ENCODE measurements at regions not wholly inside any gene's neighbourhood (a gene's known extent, or its start where the extent isn't known, plus 50 kb on each side); places are given as distances from the start of the nearest gene placed in this dataset.

DNA sequence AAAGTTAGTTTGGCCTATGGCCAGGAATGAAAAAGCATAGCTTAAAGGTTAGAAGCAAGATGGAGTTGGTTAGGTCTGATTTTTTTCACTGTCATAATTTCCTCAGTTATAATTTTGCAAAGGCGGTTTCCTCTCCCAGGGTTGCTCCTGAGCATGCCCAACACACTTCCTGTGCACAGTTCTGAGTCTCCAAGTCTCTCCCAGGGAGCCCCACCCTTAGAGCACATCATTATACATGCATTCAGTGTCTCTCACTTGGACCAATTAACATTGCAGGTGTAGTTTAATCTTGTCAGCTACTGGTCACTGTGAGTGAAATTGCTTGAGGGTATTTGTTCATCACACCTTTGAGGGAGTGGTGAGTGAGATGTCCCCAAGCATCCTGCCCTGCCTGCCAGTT is 96.0 kb upstream of the ATP10A start:
- H3K4me3 ChIP-seq (ENCODE audit: low read depth, low read length), result no peak overlapping the region
- TF ChIP-seq, protein P1, sequence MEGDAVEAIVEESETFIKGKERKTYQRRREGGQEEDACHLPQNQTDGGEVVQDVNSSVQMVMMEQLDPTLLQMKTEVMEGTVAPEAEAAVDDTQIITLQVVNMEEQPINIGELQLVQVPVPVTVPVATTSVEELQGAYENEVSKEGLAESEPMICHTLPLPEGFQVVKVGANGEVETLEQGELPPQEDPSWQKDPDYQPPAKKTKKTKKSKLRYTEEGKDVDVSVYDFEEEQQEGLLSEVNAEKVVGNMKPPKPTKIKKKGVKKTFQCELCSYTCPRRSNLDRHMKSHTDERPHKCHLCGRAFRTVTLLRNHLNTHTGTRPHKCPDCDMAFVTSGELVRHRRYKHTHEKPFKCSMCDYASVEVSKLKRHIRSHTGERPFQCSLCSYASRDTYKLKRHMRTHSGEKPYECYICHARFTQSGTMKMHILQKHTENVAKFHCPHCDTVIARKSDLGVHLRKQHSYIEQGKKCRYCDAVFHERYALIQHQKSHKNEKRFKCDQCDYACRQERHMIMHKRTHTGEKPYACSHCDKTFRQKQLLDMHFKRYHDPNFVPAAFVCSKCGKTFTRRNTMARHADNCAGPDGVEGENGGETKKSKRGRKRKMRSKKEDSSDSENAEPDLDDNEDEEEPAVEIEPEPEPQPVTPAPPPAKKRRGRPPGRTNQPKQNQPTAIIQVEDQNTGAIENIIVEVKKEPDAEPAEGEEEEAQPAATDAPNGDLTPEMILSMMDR (conservative IDR thresholded peaks at IDR 0.05; ENCODE audit: low read depth, low read length), result no peak
- no peak for DNase-seq (ENCODE audit: low read depth)

DNA sequence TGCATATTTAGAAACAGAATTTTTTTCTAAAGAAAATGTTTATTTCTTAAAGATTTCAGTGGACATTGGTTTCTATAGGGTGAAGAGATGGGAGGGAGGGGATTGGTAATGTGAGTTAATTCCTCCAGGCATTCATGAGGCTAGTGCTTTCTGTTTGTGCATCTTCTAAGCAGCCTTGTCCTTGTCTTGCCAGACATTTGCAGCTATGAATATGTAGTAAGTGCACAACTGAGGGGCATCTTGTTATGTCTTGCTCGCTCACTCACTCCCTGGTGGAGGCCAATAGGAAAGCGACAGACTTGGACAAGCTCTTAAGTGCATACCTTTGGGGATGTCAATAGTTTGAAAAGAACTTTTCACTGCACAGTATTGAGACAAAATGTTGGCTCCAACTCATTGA is 92.5 kb upstream of the ATP10A start:
- no peak overlapping the region for H3K4me3 ChIP-seq (ENCODE audit: low read depth, low read length)
- no peak for DNase-seq (ENCODE audit: low read depth)
- TF ChIP-seq, protein P1 (conservative IDR thresholded peaks at IDR 0.05; ENCODE audit: low read depth, low read length), result no peak

DNA sequence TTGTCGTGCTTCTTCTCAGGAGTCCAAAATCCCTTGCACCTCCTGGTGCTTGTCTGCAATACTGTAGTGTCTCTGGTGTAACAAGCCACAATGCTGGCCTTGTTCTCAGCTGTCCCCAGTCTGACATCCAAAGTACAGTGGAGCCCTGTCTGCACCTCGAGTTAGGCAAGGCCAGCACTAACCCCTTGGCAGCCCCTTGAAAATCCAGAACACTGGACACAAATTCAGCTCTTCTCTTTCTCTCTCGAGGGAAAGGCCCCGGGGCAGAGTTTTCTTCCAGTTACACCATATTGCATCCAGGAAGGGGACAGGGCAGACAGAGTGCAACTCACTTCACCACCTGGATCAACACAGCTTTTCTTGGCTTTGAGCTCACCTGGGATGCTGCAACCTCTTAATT is 91.3 kb upstream of the ATP10A start:
- no peak for DNase-seq (ENCODE audit: low read depth)
- no peak overlapping the region for H3K4me3 ChIP-seq (ENCODE audit: low read depth, low read length)
- TF ChIP-seq, protein P1 (conservative IDR thresholded peaks at IDR 0.05; ENCODE audit: low read depth, low read length), result no peak

DNA sequence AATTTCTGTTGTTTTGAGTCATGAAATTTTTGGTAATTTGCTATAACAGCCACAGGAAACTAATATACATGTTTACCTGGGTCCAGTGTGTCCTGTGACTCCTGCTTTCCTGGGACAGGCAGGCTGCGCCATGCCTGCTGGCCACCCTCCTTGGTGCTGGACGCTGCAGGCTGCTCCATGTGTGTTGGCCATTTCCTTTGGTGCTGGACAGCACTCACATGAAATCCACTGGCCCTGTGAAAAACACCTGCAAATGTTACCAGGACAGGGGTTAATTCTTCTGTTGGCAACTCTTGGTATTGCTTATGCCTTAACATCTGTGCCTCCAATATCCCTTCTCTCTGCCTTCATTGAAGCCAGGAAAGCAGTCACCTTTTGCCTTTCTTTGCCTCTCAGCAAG is 86.9 kb upstream of the ATP10A start:
- H3K4me3 ChIP-seq (ENCODE audit: low read depth, low read length), result no peak overlapping the region
- no peak for DNase-seq (ENCODE audit: low read depth)
- TF ChIP-seq, protein P1 (conservative IDR thresholded peaks at IDR 0.05; ENCODE audit: low read depth, low read length), result no peak

DNA sequence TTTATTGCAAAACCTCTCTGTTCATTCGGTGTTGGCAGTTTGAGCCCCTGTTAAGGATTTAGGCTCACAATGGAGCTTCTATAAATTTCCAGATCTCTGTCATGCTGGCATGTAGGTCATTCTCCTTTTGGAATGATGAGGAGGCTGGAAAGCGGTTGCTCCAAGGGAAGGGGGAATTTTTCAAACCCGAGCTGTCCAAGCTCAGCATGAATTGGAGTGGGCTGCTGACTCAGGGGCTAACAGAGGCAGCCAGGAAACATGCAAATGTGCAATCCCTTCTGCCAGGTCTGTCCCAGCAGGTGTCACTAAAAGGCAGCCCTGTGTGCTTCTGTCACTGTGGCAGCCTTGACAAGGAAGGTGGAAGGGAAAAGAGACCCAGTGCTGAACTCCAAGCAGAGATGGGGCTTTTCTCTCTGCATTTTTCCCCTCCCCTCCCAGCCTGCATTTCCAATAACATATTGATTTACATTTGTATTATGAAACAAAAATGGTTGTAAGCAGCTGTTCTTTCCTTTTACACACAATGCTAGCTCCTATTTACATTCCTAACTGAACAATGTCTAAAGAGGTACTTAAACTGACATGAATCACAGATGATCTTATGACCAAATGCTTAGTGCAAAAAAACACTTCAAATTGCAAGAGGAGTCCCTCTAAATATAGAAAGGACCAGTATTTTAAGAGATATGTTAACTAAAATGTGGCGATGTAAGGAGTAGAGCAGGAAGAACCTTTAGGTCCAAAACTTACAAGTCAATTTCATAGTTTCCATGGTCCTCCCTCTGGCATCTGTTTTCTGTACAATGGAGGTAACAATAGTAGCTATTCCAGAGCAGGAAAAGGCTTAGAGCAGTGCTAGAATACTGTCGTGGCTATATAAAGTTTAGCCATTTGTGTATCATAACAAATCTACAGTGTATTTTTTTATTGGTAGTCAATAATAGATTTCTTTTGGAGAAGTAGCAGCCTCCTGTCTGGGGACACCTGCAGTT is 84.5 kb upstream of the ATP10A start:
- TF ChIP-seq, protein P1 (conservative IDR thresholded peaks at IDR 0.05; ENCODE audit: low read depth, low read length), result peak; percentile 44
- DNase-seq (ENCODE audit: low read depth), result no peak
- no peak overlapping the region for H3K4me3 ChIP-seq (ENCODE audit: low read depth, low read length)

DNA sequence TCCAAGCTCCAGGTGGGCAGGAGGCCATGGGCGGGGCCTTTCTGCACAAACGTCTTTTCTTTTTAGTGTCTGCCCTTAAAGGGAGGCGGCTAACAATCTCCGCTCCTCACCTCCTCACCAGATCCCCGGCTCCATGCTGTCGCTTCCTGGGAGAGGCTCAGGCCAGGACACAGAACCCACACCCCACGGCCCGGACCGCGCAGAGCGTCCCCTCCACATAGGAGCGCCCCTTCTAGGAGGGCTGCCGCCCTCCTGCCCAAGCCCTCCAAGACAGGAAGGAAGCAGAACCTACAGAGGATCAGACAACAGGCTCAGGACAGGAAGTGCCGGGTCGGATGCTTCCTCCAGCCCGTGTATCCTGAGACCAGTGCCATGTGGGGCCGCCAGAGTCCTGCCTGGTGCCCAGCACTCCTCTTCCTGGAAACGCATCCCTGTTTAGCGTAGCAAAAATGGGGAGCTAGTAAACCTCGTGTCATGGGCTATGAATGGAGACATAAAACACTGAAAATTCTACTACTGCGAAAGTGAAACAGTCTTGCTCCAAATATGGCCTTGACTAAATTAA is 83.2 kb upstream of the ATP10A start:
- TF ChIP-seq, protein P1 (conservative IDR thresholded peaks at IDR 0.05; ENCODE audit: low read depth, low read length), result no peak
- no peak overlapping the region for H3K4me3 ChIP-seq (ENCODE audit: low read depth, low read length)
- no peak for DNase-seq (ENCODE audit: low read depth)

Measured in epithelial cell of proximal tubule (primary cell).